ENCODE measurements at regions not wholly inside any gene's neighbourhood (a gene's known extent, or its start where the extent isn't known, plus 50 kb on each side); places are given as distances from the start of the nearest gene placed in this dataset.

DNA sequence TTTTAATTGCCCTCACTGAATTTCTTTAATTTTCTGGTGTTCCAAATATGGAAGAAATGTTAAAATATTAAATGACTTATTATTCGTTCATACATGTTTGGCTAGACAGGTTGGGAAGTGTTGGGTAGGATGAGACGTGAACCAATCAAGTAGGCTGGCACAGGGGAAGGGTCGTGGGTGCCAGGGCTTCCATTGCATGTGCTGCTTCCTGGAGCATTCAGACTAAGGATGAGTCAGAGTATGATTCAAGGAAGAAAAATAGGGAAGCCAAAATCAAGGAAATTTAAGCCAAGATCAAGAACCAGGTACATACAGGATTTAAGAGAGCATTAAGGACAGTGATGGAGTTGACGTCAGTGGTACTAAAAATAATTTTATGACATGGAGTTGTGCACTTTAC lies 2068.0 kb downstream of the MAT2B start:
- ChIA-PET CTCF (no interaction called here), POLR2A (no interaction called here)
- TF ChIP-seq CTCF (IDR thresholded peaks at IDR 0.05), result no peak
- no peaks in the 10 kb centered on the region for H3K4me1 Mint-ChIP-seq (ENCODE audit: low read depth)
- no peak overlapping the region for H3K27ac Mint-ChIP-seq
- intact Hi-C loops (cut with micrococcal nuclease), result no loop called here
- no peaks in the 10 kb centered on the region for H3K27me3 Mint-ChIP-seq
- ATAC-seq, result no peak
- H3K4me3 Mint-ChIP-seq, result no peak overlapping the region
- H3K9me3 Mint-ChIP-seq, result peaks cover 6% of the 10 kb centered on the region
- H3K36me3 Mint-ChIP-seq (ENCODE audit: low read depth), result no peaks in the 10 kb centered on the region
- no peak for DNase-seq

- intact Hi-C loops (cut with micrococcal nuclease), result no loop called here
Measured at GRCh38 chr5:165574100-165574499, 2068.7 kb downstream of the MAT2B start.

DNA sequence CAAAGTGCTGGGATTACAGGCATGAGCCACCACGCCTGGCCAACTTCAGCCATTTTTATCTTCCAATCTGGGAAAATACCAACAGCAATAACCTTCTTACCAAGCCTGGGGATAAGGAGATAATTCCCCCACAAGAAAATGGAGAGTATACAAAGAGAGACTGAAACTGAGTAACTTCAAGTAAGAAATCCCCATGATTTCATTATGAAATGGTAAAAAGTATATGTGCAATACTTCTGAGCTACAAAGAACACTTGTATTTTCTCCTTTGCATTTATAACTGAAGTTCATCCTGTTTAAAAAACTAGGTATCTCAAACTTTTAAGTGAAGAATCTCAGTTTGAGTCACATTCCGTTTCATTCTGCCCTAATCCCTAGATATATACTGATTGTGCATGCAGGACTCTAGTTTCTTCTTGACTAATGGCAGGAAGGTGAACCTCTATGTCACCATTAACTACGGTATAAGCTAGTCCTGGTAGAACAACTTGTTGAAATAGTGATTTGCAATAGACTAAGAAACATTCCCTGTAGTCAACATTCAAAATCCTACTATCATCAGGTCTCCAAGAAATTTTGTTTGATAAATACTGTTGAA lies 2071.4 kb downstream of the MAT2B start:
- ATAC-seq, result no peak
- POLR2A ChIA-PET, result no interaction called here
- intact Hi-C loops (cut with micrococcal nuclease), result no loop called here

More at GRCh38 chr5:165574100-165574499, 2068.7 kb downstream of the MAT2B start:
- Mint-ChIP-seq H3K27me3 (no peaks in the 10 kb centered on the region), H3K4me1 (ENCODE audit: low read depth) (no peaks in the 10 kb centered on the region), H3K36me3 (ENCODE audit: low read depth) (no peaks in the 10 kb centered on the region), H3K27ac (no peak overlapping the region), H3K4me3 (no peak overlapping the region), H3K9me3 (peaks cover 6% of the 10 kb centered on the region)
- ChIA-PET POLR2A (no interaction called here), CTCF (no interaction called here)
- ATAC-seq (no peak), DNase-seq (no peak)
- TF ChIP-seq CTCF (IDR thresholded peaks at IDR 0.05), result no peak

DNA sequence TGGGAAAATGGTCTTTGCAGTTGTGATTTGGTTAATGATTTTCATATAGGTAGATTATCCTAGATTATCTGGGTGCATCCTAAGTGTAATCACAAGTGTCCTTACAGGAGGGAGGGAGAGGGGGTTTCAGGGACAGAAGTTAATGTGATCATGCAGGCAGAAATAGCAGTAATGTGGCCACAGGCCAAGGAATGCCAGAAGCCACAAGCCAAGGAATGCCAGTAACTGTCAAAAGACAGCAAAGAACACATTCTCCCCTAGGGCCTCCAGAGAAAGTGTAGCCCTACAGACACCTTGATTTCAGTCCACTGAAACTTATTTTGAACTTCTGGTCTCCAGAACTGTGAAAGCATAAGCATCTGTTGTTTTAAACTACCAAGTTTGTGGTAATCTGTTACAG lies 2074.5 kb downstream of the MAT2B start:
- CTCF ChIA-PET, result no interaction called here
- Mint-ChIP-seq H3K4me3 (no peak overlapping the region), H3K4me1 (ENCODE audit: low read depth) (no peaks in the 10 kb centered on the region), H3K9me3 (peaks cover 5% of the 10 kb centered on the region), H3K27me3 (no peaks in the 10 kb centered on the region), H3K27ac (no peak overlapping the region), H3K36me3 (ENCODE audit: low read depth) (no peaks in the 10 kb centered on the region)
- ATAC-seq (no peak), DNase-seq (no peak)
- POLR2A ChIA-PET, result no interaction called here
- intact Hi-C loops (cut with micrococcal nuclease), result no loop called here
- no peak for TF ChIP-seq CTCF (IDR thresholded peaks at IDR 0.05)

More for the DNA sequence above, 2071.4 kb downstream of the MAT2B start:
- CTCF ChIA-PET, result no interaction called here
- TF ChIP-seq CTCF (IDR thresholded peaks at IDR 0.05), result no peak
- Mint-ChIP-seq H3K27me3 (no peaks in the 10 kb centered on the region), H3K4me1 (ENCODE audit: low read depth) (no peaks in the 10 kb centered on the region), H3K27ac (no peak overlapping the region), H3K4me3 (no peak overlapping the region), H3K36me3 (ENCODE audit: low read depth) (no peaks in the 10 kb centered on the region), H3K9me3 (peaks cover 7% of the 10 kb centered on the region)
- no peak for DNase-seq

DNA sequence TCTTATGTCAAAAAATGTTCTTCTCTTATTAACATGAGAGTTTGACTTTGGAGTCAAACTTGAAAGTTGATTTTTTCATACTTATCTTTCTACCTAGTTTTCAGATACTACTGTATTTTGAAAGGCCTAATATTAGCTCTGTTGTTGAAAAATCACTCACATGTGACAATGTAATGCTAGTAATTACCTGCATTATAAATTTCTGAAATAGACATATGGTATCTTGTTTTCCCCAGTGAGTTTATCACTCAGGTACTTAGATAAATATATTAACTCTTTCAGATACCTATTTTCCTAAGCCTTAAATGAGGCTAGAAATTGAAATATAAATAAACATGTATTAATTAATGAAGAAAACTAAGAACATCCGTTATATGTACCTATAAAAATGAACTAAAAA lies 2089.3 kb downstream of the MAT2B start:
- ChIA-PET POLR2A (no interaction called here), CTCF (no interaction called here)

More for the DNA sequence above, 2089.3 kb downstream of the MAT2B start:
- ATAC-seq (no peak), DNase-seq (no peak)
- H3K9me3 Mint-ChIP-seq, result no peaks in the 10 kb centered on the region
- no peaks in the 10 kb centered on the region for H3K27me3 Mint-ChIP-seq
- H3K27ac Mint-ChIP-seq, result no peak overlapping the region
- H3K36me3 Mint-ChIP-seq (ENCODE audit: low read depth), result no peaks in the 10 kb centered on the region
- H3K4me1 Mint-ChIP-seq (ENCODE audit: low read depth), result no peaks in the 10 kb centered on the region
- intact Hi-C loops (cut with micrococcal nuclease), result no loop called here
- no peak overlapping the region for H3K4me3 Mint-ChIP-seq
- no peak for TF ChIP-seq CTCF (IDR thresholded peaks at IDR 0.05)

All from activated CD8-positive, alpha-beta T cell treated with anti-CD3 and anti-CD28 coated beads for 36 hours (primary cell).